Neuron (in vitro differentiated cells): ENCODE measurements at regions not wholly inside any gene's neighbourhood (a gene's known extent, or its start where the extent isn't known, plus 50 kb on each side); places are given as distances from the start of the nearest gene placed in this dataset.
"Not testable (repeated sequence)": the region's sequence is repeated elsewhere in the genome, so short reads cannot be mapped to it uniquely, and the experiment has no call there.

ENCODE experiments used
- H2AFZ ChIP-seq: one replicate; pipeline ENCODE4 v1.6.1; 2013; ENCODE audit warnings: low read depth, mild to moderate bottlenecking, inconsistent platforms, low read length, moderate library complexity
- H3K27me3 ChIP-seq: one replicate; pipeline ENCODE4 v1.6.1; 2013; ENCODE audit warnings: low read length; ENCODE audit not compliant: insufficient read depth
- H3K36me3 ChIP-seq: one replicate; pipeline ENCODE4 v1.6.1; 2013; ENCODE audit warnings: low read length; ENCODE audit not compliant: insufficient read depth
- H3K4me1 ChIP-seq: one replicate; pipeline ENCODE4 v1.6.1; 2013; ENCODE audit warnings: low read length; ENCODE audit not compliant: insufficient read depth
- H3K4me3 ChIP-seq: 2 replicates; pipeline ENCODE4 v1.5.1; 2013; ENCODE audit warnings: mild to moderate bottlenecking, low read length, moderate library complexity
- H3K9me3 ChIP-seq: one replicate; pipeline ENCODE4 v1.6.1; 2013; ENCODE audit warnings: low read length

DNA sequence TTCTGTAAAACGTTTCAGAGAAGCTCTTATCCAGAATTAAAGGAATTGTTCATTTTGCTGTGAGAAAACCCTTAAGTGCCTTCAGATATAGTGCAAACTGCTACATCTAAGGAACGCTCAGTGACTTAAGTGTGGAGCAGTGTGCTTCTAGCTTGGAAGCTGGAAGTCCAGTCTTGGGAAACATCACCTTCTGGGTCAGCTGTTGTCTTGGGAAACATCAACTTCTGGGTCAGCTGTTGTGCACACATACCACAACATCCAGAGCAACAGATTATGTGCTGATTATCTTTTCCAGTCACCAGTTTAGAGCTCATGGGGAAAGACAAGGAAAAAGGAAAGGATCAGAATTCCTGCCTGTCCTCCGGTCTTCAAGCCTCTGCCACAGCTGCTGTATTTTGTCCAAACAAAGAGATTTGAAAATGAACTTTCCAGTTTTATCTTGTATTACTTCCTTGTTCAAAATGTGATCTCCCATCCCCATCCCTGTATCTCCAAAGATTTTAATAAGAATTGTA is 713.6 kb downstream of the NSUN3 start:
- H3K9me3 ChIP-seq: no peaks in the 10 kb centered on the region
- H3K4me1 ChIP-seq: no peaks in the 10 kb centered on the region
- no peaks in the 10 kb centered on the region for H3K36me3 ChIP-seq
- H2AFZ ChIP-seq: no peak overlapping the region
- H3K27me3 ChIP-seq: no peaks in the 10 kb centered on the region
- H3K4me3 ChIP-seq: no peak overlapping the region

GRCh38 chr3:94778289-94778688 is 715.4 kb downstream of the NSUN3 start:
- no peaks in the 10 kb centered on the region for H3K4me1 ChIP-seq
- H3K9me3 ChIP-seq: no peaks in the 10 kb centered on the region
- no peaks in the 10 kb centered on the region for H3K27me3 ChIP-seq
- H3K4me3 ChIP-seq: no peak overlapping the region
- no peaks in the 10 kb centered on the region for H3K36me3 ChIP-seq
- H2AFZ ChIP-seq: no peak overlapping the region

GRCh38 chr3:94778814-94779494 is 716.1 kb downstream of the NSUN3 start:
- Histone ChIP-seq H3K4me1 (no peaks in the 10 kb centered on the region), H3K9me3 (no peaks in the 10 kb centered on the region)

DNA sequence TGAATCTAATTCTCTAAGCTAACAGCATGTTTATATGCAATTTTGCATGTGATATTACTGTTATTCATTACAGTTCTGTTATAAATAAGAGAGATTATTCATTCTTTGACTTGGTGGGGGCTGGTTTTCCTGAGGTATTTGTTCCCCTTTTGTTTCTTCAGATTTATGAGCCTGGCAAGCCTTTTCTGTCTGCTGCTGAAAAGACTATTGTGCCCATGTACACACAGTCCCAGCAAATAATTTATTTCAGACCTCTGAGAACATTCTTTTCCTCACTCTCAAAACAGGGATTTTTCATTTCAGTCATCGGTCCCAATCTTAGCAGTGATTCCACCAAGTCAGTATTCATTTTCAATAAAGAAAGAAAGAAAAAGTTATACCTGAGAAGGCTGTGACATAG is 716.8 kb downstream of the NSUN3 start:
- no peaks in the 10 kb centered on the region for H3K9me3 ChIP-seq
- H3K4me3 ChIP-seq: no peak overlapping the region
- no peak overlapping the region for H2AFZ ChIP-seq
- no peaks in the 10 kb centered on the region for H3K36me3 ChIP-seq
- no peaks in the 10 kb centered on the region for H3K4me1 ChIP-seq
- H3K27me3 ChIP-seq: no peaks in the 10 kb centered on the region

More at GRCh38 chr3:94778814-94779494, 716.1 kb downstream of the NSUN3 start:
- Histone ChIP-seq H3K4me3 (no peak overlapping the region), H3K27me3 (no peaks in the 10 kb centered on the region), H2AFZ (no peak overlapping the region), H3K36me3 (no peaks in the 10 kb centered on the region)

GRCh38 chr3:94784274-94784673 is 721.4 kb downstream of the NSUN3 start:
- no peaks in the 10 kb centered on the region for H3K4me1 ChIP-seq
- H3K4me3 ChIP-seq: no peak overlapping the region
- H2AFZ ChIP-seq: no peak overlapping the region
- H3K9me3 ChIP-seq: no peaks in the 10 kb centered on the region
- no peaks in the 10 kb centered on the region for H3K27me3 ChIP-seq
- H3K36me3 ChIP-seq: no peaks in the 10 kb centered on the region

DNA sequence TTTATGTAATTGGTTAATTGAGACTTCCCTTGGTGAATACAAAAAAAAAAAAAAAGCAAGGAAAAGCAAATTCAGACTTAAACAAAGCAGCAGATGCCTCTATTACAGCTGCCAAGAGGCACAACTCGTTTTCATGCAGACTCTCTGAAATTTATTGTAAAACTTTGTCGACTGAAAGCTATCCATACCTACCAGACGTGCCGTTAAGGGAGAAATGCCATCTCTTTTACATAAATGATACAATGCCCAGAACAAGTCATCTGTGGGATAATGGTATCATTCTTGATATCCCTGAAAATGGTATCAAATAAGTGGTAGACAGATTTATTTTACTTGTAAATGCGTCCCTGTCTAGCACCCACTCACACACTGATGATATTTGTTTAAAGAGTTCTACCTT is 724.2 kb downstream of the NSUN3 start:
- H3K36me3 ChIP-seq: no peaks in the 10 kb centered on the region
- H3K4me3 ChIP-seq: no peak overlapping the region
- no peaks in the 10 kb centered on the region for H3K27me3 ChIP-seq
- H2AFZ ChIP-seq: no peak overlapping the region
- H3K9me3 ChIP-seq: no peaks in the 10 kb centered on the region
- H3K4me1 ChIP-seq: no peaks in the 10 kb centered on the region

- no peaks in the 10 kb centered on the region for H3K9me3 ChIP-seq
- no peaks in the 10 kb centered on the region for H3K4me1 ChIP-seq
- no peak overlapping the region for H2AFZ ChIP-seq
- no peaks in the 10 kb centered on the region for H3K36me3 ChIP-seq
- H3K4me3 ChIP-seq: no peak overlapping the region
- H3K27me3 ChIP-seq: no peaks in the 10 kb centered on the region
These were observed 724.9 kb downstream of the NSUN3 start for GRCh38 chr3:94787734-94788270.

DNA sequence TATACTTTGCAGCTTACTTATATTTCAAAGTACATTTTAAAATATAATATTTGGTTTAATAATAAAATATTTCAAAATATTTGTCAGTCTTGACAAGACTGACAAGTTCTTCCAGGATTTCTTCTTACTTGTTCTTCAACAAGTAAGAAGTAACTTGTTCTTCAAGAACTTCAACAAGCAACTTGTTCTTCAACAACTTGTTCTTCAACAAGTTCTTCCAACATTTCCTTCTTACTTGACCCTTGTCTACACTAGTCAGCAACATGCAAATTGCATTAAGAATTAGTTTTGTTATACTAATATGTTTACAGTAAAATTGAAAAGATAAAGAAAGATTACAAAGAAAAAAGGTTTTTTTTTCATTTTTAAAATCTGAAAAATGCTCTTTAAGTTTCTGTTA is 731.7 kb downstream of the NSUN3 start:
- Histone ChIP-seq H3K9me3 (no peaks in the 10 kb centered on the region), H3K4me1 (no peaks in the 10 kb centered on the region), H3K27me3 (no peaks in the 10 kb centered on the region), H2AFZ (no peak overlapping the region), H3K36me3 (no peaks in the 10 kb centered on the region), H3K4me3 (no peak overlapping the region)

GRCh38 chr3:94799420-94800060 is 736.7 kb downstream of the NSUN3 start:
- Histone ChIP-seq H3K27me3 (no peaks in the 10 kb centered on the region), H3K4me1 (no peaks in the 10 kb centered on the region), H3K9me3 (no peaks in the 10 kb centered on the region), H3K4me3 (no peak overlapping the region), H3K36me3 (no peaks in the 10 kb centered on the region), H2AFZ (no peak overlapping the region)

DNA sequence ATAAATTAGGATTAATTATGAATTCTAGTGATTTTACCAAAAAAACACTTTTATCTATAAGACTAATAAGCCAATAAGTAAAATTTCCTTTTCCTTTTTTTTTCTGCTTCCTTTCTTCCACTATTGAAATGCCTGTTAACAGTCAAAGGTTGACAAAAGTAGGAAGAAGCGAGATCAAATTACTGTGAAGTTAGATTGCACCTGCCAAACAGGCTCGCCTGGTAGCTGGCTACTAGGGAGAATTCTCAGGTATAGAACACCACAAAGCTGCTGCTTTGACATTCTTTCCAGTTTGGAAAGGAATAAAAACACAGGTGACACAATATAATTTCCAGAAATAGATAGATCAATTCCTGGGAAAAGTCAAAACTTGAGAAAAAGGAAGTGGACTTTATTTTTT is 749.0 kb downstream of the NSUN3 start:
- H3K9me3 ChIP-seq: no peaks in the 10 kb centered on the region
- no peaks in the 10 kb centered on the region for H3K36me3 ChIP-seq
- H3K4me1 ChIP-seq: no peaks in the 10 kb centered on the region
- no peak overlapping the region for H3K4me3 ChIP-seq
- H3K27me3 ChIP-seq: no peaks in the 10 kb centered on the region
- no peak overlapping the region for H2AFZ ChIP-seq

DNA sequence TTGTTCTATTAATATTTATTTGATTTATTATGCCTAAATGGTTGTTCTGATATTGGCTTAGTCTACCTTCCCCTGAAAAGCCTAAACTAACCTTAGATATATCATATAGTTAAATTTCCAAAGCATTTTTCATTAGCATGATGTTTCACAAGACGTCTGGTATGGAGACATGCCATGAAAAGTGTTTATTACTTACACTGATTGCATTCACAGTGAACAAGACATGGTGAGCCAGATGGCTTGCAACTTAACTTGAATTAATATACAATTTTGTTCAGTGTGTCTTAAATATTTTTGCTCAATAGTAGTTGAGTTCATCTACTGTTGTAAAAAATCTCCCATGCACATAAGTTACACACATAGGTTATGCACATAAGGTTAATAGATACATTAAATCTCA is 758.4 kb downstream of the NSUN3 start:
- Histone ChIP-seq H3K4me3 (no peak overlapping the region), H3K9me3 (no peaks in the 10 kb centered on the region), H2AFZ (no peak overlapping the region), H3K4me1 (no peaks in the 10 kb centered on the region), H3K36me3 (no peaks in the 10 kb centered on the region), H3K27me3 (no peaks in the 10 kb centered on the region)

DNA sequence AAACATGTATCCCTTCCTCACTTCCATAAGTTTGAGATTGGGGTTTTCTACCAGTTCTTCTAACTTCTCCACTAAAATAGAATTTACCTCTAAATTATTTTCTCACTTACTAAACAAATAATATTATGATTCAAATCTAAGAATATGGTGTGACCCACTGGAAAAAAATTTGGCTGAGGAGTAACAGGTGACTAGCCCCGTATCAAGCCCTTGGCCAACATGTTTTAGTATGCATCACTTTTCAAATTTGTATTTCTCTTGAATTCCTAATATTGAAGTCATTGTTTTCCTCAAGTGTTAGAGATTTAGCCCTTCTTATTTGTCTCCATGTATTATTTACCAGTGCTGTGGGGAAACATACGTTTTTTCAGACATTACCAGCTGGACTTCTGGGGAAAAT is 759.4 kb downstream of the NSUN3 start:
- Histone ChIP-seq H3K4me3 (no peak overlapping the region), H3K4me1 (no peaks in the 10 kb centered on the region), H3K27me3 (no peaks in the 10 kb centered on the region), H2AFZ (no peak overlapping the region), H3K9me3 (no peaks in the 10 kb centered on the region), H3K36me3 (no peaks in the 10 kb centered on the region)

- not testable (repeated sequence) for H3K4me3 ChIP-seq, H3K4me1 ChIP-seq, H3K36me3 ChIP-seq, H3K27me3 ChIP-seq, H2AFZ ChIP-seq, H3K9me3 ChIP-seq
These were observed 783.4 kb downstream of the NSUN3 start for GRCh38 chr3:94846251-94846650.
